Spleen (tissue), 11 donors: ENCODE measurements at regions not wholly inside any gene's neighbourhood (a gene's known extent, or its start where the extent isn't known, plus 50 kb on each side); places are given as distances from the start of the nearest gene placed in this dataset.

Experiments used
- DNase-seq: peaks from one replicate; pipeline ENCODE4 v3.0.0-alpha.2; 2020
- H3K27ac ChIP-seq, 8 donors: fragments of 200-600 bp; sonication (generic) in 7 of 8; 1 replicate in 4 of 8; 2 replicates in 4 of 8; pipeline versions ENCODE4 v1.5.0 to v1.8.0; 2016 to 2021; ENCODE audit warnings: inconsistent platforms in 4 of 8, mild to moderate bottlenecking in 4 of 8, moderate library complexity in 1 of 8
- H3K27me3 ChIP-seq, 7 donors: fragments of 200-600 bp; sonication (generic) in 6 of 7; replicated peaks in 1 of 7; 1 replicate in 4 of 7; 2 replicates in 3 of 7; pipeline versions ENCODE4 v1.5.0 to v1.8.0; 2016 to 2021; ENCODE audit warnings: inconsistent platforms in 3 of 7, mild to moderate bottlenecking in 1 of 7
- H3K36me3 ChIP-seq, 6 donors: fragments of 200-600 bp; sonication (generic) in 5 of 6; 1 replicate in 4 of 6; 2 replicates in 2 of 6; pipeline versions ENCODE4 v1.5.0 to v1.8.0; 2016 to 2021; ENCODE audit warnings: inconsistent platforms in 2 of 6
- H3K4me1 ChIP-seq, 6 donors: fragments of 200-600 bp; sonication (generic) in 5 of 6; 1 replicate in 3 of 6; 2 replicates in 3 of 6; pipeline versions ENCODE4 v1.5.0 to v1.8.0; 2016 to 2021; ENCODE audit warnings: inconsistent platforms in 3 of 6
- H3K4me3 ChIP-seq, 8 donors: fragments of 200-600 bp; sonication (generic) in 7 of 8; 1 replicate in 4 of 8; 2 replicates in 4 of 8; pipeline versions ENCODE4 v1.5.0 to v1.8.0; 2016 to 2021; ENCODE audit warnings: inconsistent platforms in 4 of 8, mild to moderate bottlenecking in 4 of 8, moderate library complexity in 2 of 8
- H3K9me3 ChIP-seq, 8 donors: fragments of 200-600 bp; sonication (generic) in 7 of 8; 1 replicate in 4 of 8; 2 replicates in 4 of 8; pipeline versions ENCODE4 v1.5.0 to v1.8.0; 2016 to 2021; ENCODE audit warnings: inconsistent platforms in 4 of 8
- CTCF ChIP-seq, 11 experiments: fragments of 200-600 bp in 7 of 11; fragments of 450-650 bp in 4 of 11; sonication (generic) in 4 of 11; IDR thresholded peaks in 8 of 11; conservative IDR thresholded peaks in 3 of 11; 1 replicate in 7 of 11; 2 replicates in 4 of 11; pipeline versions ENCODE4 v1.4.0 to v1.8.0; 2016 to 2021; ENCODE audit warnings: antibody characterized with exemption in 11 of 11, inconsistent platforms in 4 of 11, mild to moderate bottlenecking in 1 of 11
- POLR2A ChIP-seq, 3 donors: fragments of 450-650 bp; IDR thresholded peaks; one replicate each; pipeline ENCODE4 v1.5.1; 2017; ENCODE audit warnings: antibody characterized with exemption in 3 of 3, mild to moderate bottlenecking in 1 of 3
- POLR2AphosphoS5 ChIP-seq, 3 donors: sonication (generic); formaldehyde crosslinking; IDR thresholded peaks; one replicate each; pipeline ENCODE4 v1.5.1; 2017; ENCODE audit warnings: antibody characterized with exemption in 3 of 3
- WGBS, 5 donors: extraction: QIAGEN DNeasy Blood & Tissue Kit in 3 of 5; methylation state at CpG; one replicate each; pipeline versions ENCODE4 v1.1.5 to v1.1.7; 2013 to 2018; 5-methylcytosine and 5-hydroxymethylcytosine counted together
- intact Hi-C: fragments of 100-400 bp; cut with DNase I; formaldehyde crosslinking; loops from one replicate; pipeline ENCODE4 v1.15.0; 2023; ENCODE audit warnings: low total_unique reads
- donor health status: healthy with polysubstance abuse.
- donor health status: DM: no; HTN: no; CAD: no; lungs with moderate emphysema.
- donor health status: DM: no; HTN: no; CAD: no.
- donor health status: Bipolar disorder and iron deficiency.
- donor health status: healthy.
- donor health status: DM: no; HTN: no; CAD: no.
- donor health status: DM: yes; HTN: yes; CAD: no.

DNA sequence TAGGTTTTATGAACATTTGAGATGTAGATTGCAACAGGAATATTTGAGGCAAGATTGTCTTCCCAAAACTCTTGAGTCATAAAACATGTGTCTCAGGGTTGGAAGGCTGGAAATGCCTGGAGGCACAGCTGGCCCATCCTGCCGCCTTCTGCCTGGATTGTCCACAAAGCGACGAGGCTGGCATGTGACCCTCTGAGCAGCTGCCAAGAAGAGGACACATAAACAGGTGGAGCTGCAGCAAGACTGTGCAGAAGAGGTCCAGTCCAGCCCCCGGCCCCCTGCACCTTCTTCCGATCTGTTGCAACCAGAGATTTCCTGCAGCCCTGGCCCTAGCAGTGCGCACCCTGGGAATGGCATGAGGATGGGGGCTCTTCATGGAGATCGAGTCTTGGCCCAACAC, 101.9 kb upstream of the BCOR start:
- no peak overlapping the region for H3K4me3 ChIP-seq
- H3K27me3 ChIP-seq, result peaks cover 0 to 3% (median 0%) of the 10 kb centered on the region in 7 donors
- TF ChIP-seq POLR2AphosphoS5 (IDR thresholded peaks at IDR 0.05) (no peak), POLR2A (IDR thresholded peaks at IDR 0.05) (no peak), CTCF (IDR thresholded peaks at IDR 0.05 in 8 of 11, conservative IDR thresholded peaks at IDR 0.05 in 3 of 11) (no peak)
- H3K27ac ChIP-seq, result no peak overlapping the region
- 84 to 95% (median 91%) methylated on average over 5 to 7 of the region's 7 CpGs for whole genome bisulfite sequencing, 5 donors
- no peaks in the 10 kb centered on the region for H3K36me3 ChIP-seq
- H3K4me1 ChIP-seq, result peaks cover 0 to 17% (median 0%) of the 10 kb centered on the region in 6 donors
- DNase-seq, result no peak
- no peaks in the 10 kb centered on the region for H3K9me3 ChIP-seq
- intact Hi-C loops, result no loop called here

GRCh38 chrX:40197071-40197470, 99.3 kb upstream of the BCOR start:
- Histone ChIP-seq H3K9me3 (no peaks in the 10 kb centered on the region), H3K4me3 (no peak overlapping the region), H3K36me3 (no peaks in the 10 kb centered on the region), H3K27me3 (no peaks in the 10 kb centered on the region), H3K27ac (no peak overlapping the region), H3K4me1 (peaks cover 0 to 6% (median 0%) of the 10 kb centered on the region in 6 donors)
- WGBS, 5 donors, result 82 to 94% (median 87%) methylated on average over 5 to 6 of the region's 6 CpGs
- no peak for DNase-seq
- TF ChIP-seq POLR2AphosphoS5 (IDR thresholded peaks at IDR 0.05) (no peak), CTCF (IDR thresholded peaks at IDR 0.05 in 8 of 11, conservative IDR thresholded peaks at IDR 0.05 in 3 of 11) (no peak), POLR2A (IDR thresholded peaks at IDR 0.05) (no peak)
- intact Hi-C loops, result no loop called here

- H3K27me3 ChIP-seq, result no peaks in the 10 kb centered on the region
- WGBS, 5 donors, result 71 to 100% (median 89%) methylated on average over 1 of the region's 1 CpG
- no peaks in the 10 kb centered on the region for H3K4me1 ChIP-seq
- no peaks in the 10 kb centered on the region for H3K9me3 ChIP-seq
- H3K36me3 ChIP-seq, result no peaks in the 10 kb centered on the region
- TF ChIP-seq POLR2AphosphoS5 (IDR thresholded peaks at IDR 0.05) (no peak), POLR2A (IDR thresholded peaks at IDR 0.05) (no peak), CTCF (IDR thresholded peaks at IDR 0.05 in 8 of 11, conservative IDR thresholded peaks at IDR 0.05 in 3 of 11) (no peak)
- intact Hi-C loops, result no loop called here
- H3K27ac ChIP-seq, result no peak overlapping the region
- DNase-seq, result no peak
- no peak overlapping the region for H3K4me3 ChIP-seq
Observed at GRCh38 chrX:40195368-40195767, 97.6 kb upstream of the BCOR start.

DNA sequence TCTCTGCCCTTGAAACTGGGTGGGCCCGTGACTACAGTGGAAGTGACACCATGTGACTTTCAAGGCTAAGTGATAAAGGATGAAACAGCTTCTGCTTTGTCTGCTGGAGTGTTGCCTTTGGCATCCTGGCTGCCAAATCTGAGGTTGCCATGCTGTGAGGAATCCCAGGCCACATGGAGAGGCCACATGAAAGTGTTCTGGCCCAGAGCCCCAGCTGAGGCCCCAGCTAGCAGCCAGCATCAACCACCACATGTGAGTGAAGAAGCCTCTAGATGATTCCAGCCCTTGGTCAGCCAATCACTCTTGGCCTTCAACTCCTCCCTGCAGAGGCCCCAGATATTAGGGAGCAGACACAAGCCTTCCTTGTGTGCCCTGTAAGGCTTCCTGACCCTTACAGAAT, 94.4 kb upstream of the BCOR start:
- intact Hi-C loops, result no loop called here
- Histone ChIP-seq H3K9me3 (no peaks in the 10 kb centered on the region), H3K27ac (no peak overlapping the region), H3K36me3 (no peaks in the 10 kb centered on the region), H3K4me1 (no peaks in the 10 kb centered on the region), H3K4me3 (no peak overlapping the region), H3K27me3 (no peaks in the 10 kb centered on the region)
- no peak for DNase-seq
- WGBS, 5 donors, result 42 to 58% (median 52%) methylated on average over 1 of the region's 1 CpG; no CpG with 5 or more reads in 1 of the 5 donors
- no peak for TF ChIP-seq POLR2A (IDR thresholded peaks at IDR 0.05)
- TF ChIP-seq CTCF (IDR thresholded peaks at IDR 0.05 in 8 of 11, conservative IDR thresholded peaks at IDR 0.05 in 3 of 11), result no peak
- no peak for TF ChIP-seq POLR2AphosphoS5 (IDR thresholded peaks at IDR 0.05)
